ENCODE measurements at regions not wholly inside any gene's neighbourhood (a gene's known extent, or its start where the extent isn't known, plus 50 kb on each side); places are given as distances from the start of the nearest gene placed in this dataset.

DNA sequence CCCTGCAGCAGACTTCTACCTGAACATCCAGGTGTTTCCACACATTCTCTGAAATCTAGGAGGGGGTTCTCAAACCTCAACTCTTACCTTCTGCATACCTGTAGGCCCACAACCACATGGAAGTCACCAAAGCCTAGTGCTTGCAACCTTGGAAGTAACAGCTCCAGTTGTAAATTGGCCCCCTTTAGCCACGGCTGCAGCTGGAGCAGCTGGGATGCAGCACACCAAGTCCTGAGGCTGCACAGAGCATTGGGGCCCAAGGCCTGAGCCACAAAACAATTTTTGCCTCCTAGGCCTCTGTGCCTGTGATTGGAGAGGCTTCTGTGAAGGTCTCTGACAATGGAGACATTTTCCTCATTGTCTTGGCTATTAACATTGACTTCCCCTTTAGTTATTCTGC is 772.4 kb upstream of the INTU start:
- H3K27ac ChIP-seq: no peak overlapping the region
- TF ChIP-seq, protein P1, sequence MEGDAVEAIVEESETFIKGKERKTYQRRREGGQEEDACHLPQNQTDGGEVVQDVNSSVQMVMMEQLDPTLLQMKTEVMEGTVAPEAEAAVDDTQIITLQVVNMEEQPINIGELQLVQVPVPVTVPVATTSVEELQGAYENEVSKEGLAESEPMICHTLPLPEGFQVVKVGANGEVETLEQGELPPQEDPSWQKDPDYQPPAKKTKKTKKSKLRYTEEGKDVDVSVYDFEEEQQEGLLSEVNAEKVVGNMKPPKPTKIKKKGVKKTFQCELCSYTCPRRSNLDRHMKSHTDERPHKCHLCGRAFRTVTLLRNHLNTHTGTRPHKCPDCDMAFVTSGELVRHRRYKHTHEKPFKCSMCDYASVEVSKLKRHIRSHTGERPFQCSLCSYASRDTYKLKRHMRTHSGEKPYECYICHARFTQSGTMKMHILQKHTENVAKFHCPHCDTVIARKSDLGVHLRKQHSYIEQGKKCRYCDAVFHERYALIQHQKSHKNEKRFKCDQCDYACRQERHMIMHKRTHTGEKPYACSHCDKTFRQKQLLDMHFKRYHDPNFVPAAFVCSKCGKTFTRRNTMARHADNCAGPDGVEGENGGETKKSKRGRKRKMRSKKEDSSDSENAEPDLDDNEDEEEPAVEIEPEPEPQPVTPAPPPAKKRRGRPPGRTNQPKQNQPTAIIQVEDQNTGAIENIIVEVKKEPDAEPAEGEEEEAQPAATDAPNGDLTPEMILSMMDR (IDR thresholded peaks at IDR 0.05): no peak
- no peak for TF ChIP-seq ZFX (IDR thresholded peaks at IDR 0.05; ENCODE audit: borderline replicate concordance)

DNA sequence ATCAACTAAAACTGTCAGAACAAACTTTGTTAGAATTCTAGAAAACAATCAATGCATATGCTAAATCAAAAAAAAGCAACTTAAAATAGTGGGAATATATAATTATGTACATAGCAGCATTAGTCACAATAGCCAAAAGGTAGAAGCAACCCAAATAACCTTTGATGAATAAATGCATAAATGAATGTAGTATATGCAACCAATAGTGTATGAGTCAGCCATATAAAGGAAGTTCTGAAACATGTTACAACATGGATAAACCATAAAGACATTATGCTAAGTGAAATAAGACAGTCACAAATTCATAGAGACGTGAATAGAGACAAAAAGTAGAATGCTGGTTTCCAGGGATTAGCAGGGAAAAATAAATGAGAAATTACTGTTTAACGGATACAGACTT is 762.8 kb upstream of the INTU start:
- H3K27ac ChIP-seq: no peak overlapping the region
- TF ChIP-seq, protein P1 (IDR thresholded peaks at IDR 0.05): no peak
- TF ChIP-seq ZFX (IDR thresholded peaks at IDR 0.05; ENCODE audit: borderline replicate concordance): no peak

DNA sequence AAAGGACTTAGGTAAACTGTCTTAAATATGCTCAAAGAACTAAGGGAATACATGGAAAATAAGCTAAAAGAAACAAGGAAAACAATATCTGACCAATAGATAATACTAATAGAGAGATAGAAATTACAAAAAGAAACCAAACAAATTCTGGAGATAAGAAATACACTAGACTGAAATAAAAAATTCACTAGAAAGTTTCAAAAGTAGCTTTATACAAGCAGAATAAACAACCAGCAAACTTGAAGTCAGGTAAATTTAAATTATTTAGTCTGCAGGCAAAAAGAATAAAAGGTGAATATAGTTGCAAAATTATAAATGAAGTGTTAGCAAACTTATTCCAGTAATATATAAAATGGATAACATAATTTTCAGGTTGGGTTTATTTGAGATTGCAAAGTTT is 760.9 kb upstream of the INTU start:
- no peak overlapping the region for H3K27ac ChIP-seq

DNA sequence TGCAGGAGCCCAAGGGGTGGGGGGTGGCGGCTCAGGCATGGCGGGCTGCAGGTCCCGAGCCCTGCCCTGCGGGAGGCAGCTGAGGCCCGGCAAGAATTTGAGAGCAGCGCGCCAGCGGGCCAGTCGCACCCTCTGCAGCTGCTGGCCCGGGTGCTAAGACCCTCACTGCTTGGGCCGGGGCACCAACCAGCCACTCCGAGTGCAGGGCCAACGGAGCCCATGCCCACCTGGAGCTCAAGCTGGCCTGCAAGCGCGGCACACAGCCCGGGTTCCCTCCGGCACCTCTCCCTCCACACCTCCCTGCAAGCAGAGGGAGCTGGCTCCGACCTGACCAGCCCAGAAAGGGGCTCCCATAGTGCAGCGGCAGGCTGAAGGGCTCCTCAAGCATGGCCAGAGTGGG is 758.2 kb upstream of the INTU start:
- TF ChIP-seq ZFX (IDR thresholded peaks at IDR 0.05; ENCODE audit: borderline replicate concordance): no peak
- TF ChIP-seq, protein P1 (IDR thresholded peaks at IDR 0.05): no peak
- H3K27ac ChIP-seq: no peak overlapping the region

More for the DNA sequence above, 760.9 kb upstream of the INTU start:
- TF ChIP-seq, protein P1 (IDR thresholded peaks at IDR 0.05): no peak
- no peak for TF ChIP-seq ZFX (IDR thresholded peaks at IDR 0.05; ENCODE audit: borderline replicate concordance)

DNA sequence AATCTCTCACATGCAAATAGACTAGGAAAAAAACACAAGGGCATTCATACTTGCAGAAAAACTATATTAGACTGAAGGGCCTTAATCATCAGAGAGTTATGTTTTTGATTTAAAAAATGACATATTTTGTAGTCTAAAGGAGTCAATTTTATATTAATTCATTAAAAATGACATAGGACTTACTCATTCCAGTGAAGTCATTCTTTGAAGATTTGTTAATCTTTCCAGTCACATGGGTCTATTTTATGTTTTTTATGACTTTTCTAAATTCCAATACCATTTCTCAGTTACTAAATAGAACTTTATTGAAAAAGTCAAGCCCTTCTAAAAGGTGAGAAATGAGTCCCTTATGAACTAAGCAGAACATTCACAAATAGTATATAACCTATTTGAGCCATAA is 743.8 kb upstream of the INTU start:
- H3K27ac ChIP-seq: no peak overlapping the region
- TF ChIP-seq, protein P1 (IDR thresholded peaks at IDR 0.05): no peak
- no peak for TF ChIP-seq ZFX (IDR thresholded peaks at IDR 0.05; ENCODE audit: borderline replicate concordance)

DNA sequence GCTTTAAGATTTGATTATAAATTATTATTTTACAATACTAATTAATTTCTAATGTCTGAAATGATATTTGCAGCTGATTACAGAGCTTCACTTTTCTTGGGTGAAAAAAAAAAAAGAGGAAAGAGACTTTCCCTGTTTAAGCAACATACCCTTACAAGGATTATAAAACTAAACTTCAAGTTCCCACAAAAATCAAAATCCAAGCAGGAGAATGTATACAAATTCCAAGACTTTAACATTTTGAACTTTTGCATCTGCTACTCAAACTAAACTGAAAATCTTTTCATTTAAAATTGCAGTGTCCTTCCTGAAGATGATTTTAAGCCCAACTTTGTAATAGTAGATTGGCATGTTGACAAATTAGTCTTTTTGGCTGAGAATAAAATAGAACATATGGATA is 742.4 kb upstream of the INTU start:
- no peak overlapping the region for H3K27ac ChIP-seq
- no peak for TF ChIP-seq ZFX (IDR thresholded peaks at IDR 0.05; ENCODE audit: borderline replicate concordance)
- TF ChIP-seq, protein P1 (IDR thresholded peaks at IDR 0.05): no peak

DNA sequence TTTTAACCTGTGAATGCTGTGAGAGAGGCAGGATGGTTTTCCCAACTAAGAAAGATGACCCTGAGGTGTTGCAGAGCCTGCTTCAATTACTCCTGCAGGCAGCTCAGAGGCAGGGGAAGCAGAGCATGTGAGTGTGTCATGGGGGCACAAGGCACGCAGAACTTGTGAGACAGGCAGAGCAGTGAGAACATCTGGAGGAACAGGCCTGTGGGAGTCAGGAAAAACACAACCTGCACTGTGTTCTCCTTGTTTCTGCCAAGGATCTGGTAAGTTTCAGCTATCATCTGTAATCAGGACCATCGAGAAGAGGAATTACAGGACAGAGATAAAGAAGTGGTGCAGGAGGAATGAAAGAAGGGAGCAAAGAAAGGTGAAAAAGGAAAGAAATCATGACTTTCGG is 741.8 kb upstream of the INTU start:
- no peak overlapping the region for H3K27ac ChIP-seq
- TF ChIP-seq, protein P1 (IDR thresholded peaks at IDR 0.05): no peak
- no peak for TF ChIP-seq ZFX (IDR thresholded peaks at IDR 0.05; ENCODE audit: borderline replicate concordance)

Data from 22Rv1 (cell line).